ENCODE measurements at regions not wholly inside any gene's neighbourhood (a gene's known extent, or its start where the extent isn't known, plus 50 kb on each side); places are given as distances from the start of the nearest gene placed in this dataset.

DNA sequence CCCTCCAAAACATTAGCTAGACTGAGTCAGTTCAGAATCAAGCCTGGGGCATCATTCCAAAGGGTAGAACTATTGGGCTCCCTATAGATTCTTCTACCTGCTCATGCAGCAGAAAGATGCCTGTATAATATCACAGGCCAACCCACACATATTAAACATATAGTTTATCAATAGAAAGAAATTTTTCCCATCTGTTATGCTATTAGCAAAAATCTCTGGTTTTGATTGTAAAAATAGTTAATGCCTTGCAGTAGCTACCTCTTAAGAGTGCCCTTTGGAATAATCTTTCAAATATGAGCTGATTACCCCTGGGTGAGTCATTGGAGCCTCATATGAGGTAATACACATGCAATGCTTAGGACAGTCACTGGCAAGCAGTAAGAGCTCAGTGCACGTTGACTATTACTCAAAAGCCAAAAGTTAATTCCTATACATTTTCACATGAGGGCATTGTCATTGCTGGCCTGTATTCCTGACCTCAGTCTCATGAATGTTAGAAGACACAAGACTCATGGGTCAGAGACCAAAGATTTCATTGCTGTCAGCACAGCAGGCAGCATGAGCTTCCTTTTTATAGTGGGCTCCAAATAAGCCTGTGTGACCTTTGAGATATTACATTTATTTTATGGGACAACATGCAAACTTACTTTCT lies 180.0 kb downstream of the FGFR2 start:
- no peak for ATAC-seq
- ChIA-PET CTCF (interaction anchor here (0.8 kb wide), 1 partner anchor 469 kb away, joined by 3 read pairs; no protein-coding TSS in a partner anchor), RAD21 (ENCODE audit: low non-redundant PET in 1 of 2, low total read pairs in 2 of 2, uncharacterized antibody in 2 of 2, unreplicated experiment in 2 of 2) (no interaction called here), POLR2A (interaction anchor here (1.3 to 2.7 kb wide), 2 partner anchors 8 to 10 kb away, joined by 3 to 9 read pairs; no protein-coding TSS in a partner anchor)
- H3K27me3 ChIP-seq (ENCODE audit: insufficient read depth, low read length) = no peaks in the 10 kb centered on the region
- no peaks in the 10 kb centered on the region for H3K9me3 ChIP-seq (ENCODE audit: control insufficient read depth in 1 of 2, insufficient read depth in 1 of 2, low read depth in 1 of 2, low read length in 2 of 2)
- no TSS peak for BruUV-seq (replicated peaks)
- DNase-seq (ENCODE audit: low read depth, low spot score) = peak; percentile 52
- no peak overlapping the region for H3K27ac ChIP-seq (ENCODE audit: low read depth, low read length)
- peak; percentile 96 for TF ChIP-seq CEBPB (IDR thresholded peaks at IDR 0.05; ENCODE audit: low read depth)
- TF ChIP-seq POLR2AphosphoS5 (IDR thresholded peaks at IDR 0.05; ENCODE audit: low read depth, low read length) = 0 out of 2 replicates have a peak, but pooled peaks have one; percentile 40
- TF ChIP-seq, protein P1, sequence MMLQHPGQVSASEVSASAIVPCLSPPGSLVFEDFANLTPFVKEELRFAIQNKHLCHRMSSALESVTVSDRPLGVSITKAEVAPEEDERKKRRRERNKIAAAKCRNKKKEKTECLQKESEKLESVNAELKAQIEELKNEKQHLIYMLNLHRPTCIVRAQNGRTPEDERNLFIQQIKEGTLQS (IDR thresholded peaks at IDR 0.05) = peak; percentile 54; the same call in 1 of the 2 replicates
- no peak; the same call in 1 of the 2 replicates for TF ChIP-seq SRF (IDR thresholded peaks at IDR 0.05; ENCODE audit: low read depth)
- TF ChIP-seq FOSL1 (IDR thresholded peaks at IDR 0.05; ENCODE audit: low read depth) = peak; percentile 81
- TF ChIP-seq, protein P2, sequence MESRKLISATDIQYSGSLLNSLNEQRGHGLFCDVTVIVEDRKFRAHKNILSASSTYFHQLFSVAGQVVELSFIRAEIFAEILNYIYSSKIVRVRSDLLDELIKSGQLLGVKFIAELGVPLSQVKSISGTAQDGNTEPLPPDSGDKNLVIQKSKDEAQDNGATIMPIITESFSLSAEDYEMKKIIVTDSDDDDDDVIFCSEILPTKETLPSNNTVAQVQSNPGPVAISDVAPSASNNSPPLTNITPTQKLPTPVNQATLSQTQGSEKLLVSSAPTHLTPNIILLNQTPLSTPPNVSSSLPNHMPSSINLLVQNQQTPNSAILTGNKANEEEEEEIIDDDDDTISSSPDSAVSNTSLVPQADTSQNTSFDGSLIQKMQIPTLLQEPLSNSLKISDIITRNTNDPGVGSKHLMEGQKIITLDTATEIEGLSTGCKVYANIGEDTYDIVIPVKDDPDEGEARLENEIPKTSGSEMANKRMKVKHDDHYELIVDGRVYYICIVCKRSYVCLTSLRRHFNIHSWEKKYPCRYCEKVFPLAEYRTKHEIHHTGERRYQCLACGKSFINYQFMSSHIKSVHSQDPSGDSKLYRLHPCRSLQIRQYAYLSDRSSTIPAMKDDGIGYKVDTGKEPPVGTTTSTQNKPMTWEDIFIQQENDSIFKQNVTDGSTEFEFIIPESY (IDR thresholded peaks at IDR 0.05; ENCODE audit: extremely low read depth, insufficient replicate concordance, low read length) = no peak
- peak; percentile 70; the same call in 1 of the 2 replicates for TF ChIP-seq CBX3 (IDR thresholded peaks at IDR 0.05; ENCODE audit: low read depth)
- TF ChIP-seq ZNF274 (IDR thresholded peaks at IDR 0.05; ENCODE audit: low read depth, low read length) = no peak
- no peak for TF ChIP-seq ZFX (IDR thresholded peaks at IDR 0.05)
- TF ChIP-seq SIN3A (IDR thresholded peaks at IDR 0.05; ENCODE audit: low read depth) = 0 out of 2 replicates have a peak, but pooled peaks have one; percentile 1
- TF ChIP-seq RAD21 (IDR thresholded peaks at IDR 0.05; ENCODE audit: low read depth) = no peak
- peak; percentile 64 for TF ChIP-seq JUND (IDR thresholded peaks at IDR 0.05)
- TF ChIP-seq, protein P3, sequence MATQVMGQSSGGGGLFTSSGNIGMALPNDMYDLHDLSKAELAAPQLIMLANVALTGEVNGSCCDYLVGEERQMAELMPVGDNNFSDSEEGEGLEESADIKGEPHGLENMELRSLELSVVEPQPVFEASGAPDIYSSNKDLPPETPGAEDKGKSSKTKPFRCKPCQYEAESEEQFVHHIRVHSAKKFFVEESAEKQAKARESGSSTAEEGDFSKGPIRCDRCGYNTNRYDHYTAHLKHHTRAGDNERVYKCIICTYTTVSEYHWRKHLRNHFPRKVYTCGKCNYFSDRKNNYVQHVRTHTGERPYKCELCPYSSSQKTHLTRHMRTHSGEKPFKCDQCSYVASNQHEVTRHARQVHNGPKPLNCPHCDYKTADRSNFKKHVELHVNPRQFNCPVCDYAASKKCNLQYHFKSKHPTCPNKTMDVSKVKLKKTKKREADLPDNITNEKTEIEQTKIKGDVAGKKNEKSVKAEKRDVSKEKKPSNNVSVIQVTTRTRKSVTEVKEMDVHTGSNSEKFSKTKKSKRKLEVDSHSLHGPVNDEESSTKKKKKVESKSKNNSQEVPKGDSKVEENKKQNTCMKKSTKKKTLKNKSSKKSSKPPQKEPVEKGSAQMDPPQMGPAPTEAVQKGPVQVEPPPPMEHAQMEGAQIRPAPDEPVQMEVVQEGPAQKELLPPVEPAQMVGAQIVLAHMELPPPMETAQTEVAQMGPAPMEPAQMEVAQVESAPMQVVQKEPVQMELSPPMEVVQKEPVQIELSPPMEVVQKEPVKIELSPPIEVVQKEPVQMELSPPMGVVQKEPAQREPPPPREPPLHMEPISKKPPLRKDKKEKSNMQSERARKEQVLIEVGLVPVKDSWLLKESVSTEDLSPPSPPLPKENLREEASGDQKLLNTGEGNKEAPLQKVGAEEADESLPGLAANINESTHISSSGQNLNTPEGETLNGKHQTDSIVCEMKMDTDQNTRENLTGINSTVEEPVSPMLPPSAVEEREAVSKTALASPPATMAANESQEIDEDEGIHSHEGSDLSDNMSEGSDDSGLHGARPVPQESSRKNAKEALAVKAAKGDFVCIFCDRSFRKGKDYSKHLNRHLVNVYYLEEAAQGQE (IDR thresholded peaks at IDR 0.05; ENCODE audit: low read depth) = no peak
- TF ChIP-seq, protein P4, sequence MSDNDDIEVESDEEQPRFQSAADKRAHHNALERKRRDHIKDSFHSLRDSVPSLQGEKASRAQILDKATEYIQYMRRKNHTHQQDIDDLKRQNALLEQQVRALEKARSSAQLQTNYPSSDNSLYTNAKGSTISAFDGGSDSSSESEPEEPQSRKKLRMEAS (IDR thresholded peaks at IDR 0.05) = peak; percentile 65
- peak; percentile 62; the same call in 1 of the 2 replicates for TF ChIP-seq SP1 (IDR thresholded peaks at IDR 0.05; ENCODE audit: low read depth)
- no peak overlapping the region for H3K9ac ChIP-seq (ENCODE audit: low read length)
- H3K4me3 ChIP-seq (replicated peaks in 1 of 2; ENCODE audit: low read depth in 1 of 2, low read length in 2 of 2) = no peak overlapping the region
- intact Hi-C loops (cut with micrococcal nuclease) = no loop called here
- no peak overlapping the region for H2AFZ ChIP-seq (ENCODE audit: low read depth, low read length, poor library complexity, severe bottlenecking)
- no peaks in the 10 kb centered on the region for H3K4me1 ChIP-seq (ENCODE audit: control insufficient read depth in 1 of 2, insufficient read depth in 2 of 2, low read length in 2 of 2)
- H4K20me1 ChIP-seq (ENCODE audit: insufficient read depth) = no peaks in the 10 kb centered on the region
- no peaks in the 10 kb centered on the region for H3K79me2 ChIP-seq (ENCODE audit: insufficient read depth, low read length)
- no peaks in the 10 kb centered on the region for H3K36me3 ChIP-seq (ENCODE audit: control insufficient read depth in 1 of 2, insufficient read depth in 2 of 2, low read length in 2 of 2)
- H3K9me2 ChIP-seq (ENCODE audit: insufficient read depth) = no peaks in the 10 kb centered on the region
- no peak overlapping the region for H3K4me2 ChIP-seq (ENCODE audit: low read length)
